HEK293 (cell line): ENCODE measurements at regions not wholly inside any gene's neighbourhood (a gene's known extent, or its start where the extent isn't known, plus 50 kb on each side); places are given as distances from the start of the nearest gene placed in this dataset.

Experiments used
- OSR2 ChIP-seq: fragments of 450-650 bp; formaldehyde crosslinking; IDR thresholded peaks from 2 replicates; pipeline ENCODE4 v1.5.1; 2016; ENCODE audit warnings: missing biosample characterization, missing genetic modification characterization
- ZBTB7A ChIP-seq: fragments of 450-650 bp; formaldehyde crosslinking; IDR thresholded peaks from 2 replicates; pipeline ENCODE4 v1.5.1; 2016; ENCODE audit warnings: low read depth, missing biosample characterization, missing genetic modification characterization
- ZNF221 ChIP-seq: fragments of 450-650 bp; formaldehyde crosslinking; IDR thresholded peaks from 2 replicates; pipeline ENCODE4 v1.5.1; 2017; ENCODE audit warnings: missing biosample characterization, missing genetic modification characterization, borderline replicate concordance
- ZNF341 ChIP-seq: fragments of 450-650 bp; formaldehyde crosslinking; IDR thresholded peaks from 2 replicates; pipeline ENCODE4; 2016; ENCODE audit warnings: low read depth, missing biosample characterization, missing genetic modification characterization
- ZNF423 ChIP-seq: fragments of 450-650 bp; formaldehyde crosslinking; IDR thresholded peaks from 2 replicates; pipeline ENCODE4 v1.5.1; 2016; ENCODE audit warnings: missing biosample characterization, missing genetic modification characterization
- ZNF658 ChIP-seq: fragments of 450-650 bp; formaldehyde crosslinking; IDR thresholded peaks from 2 replicates; pipeline ENCODE4; 2016; ENCODE audit warnings: missing biosample characterization, missing genetic modification characterization
- TF ChIP-seq, protein P1 (sequence below): fragments of 450-650 bp; formaldehyde crosslinking; IDR thresholded peaks from 2 replicates; pipeline ENCODE4 v1.5.0; 2017; ENCODE audit warnings: missing biosample characterization, missing genetic modification characterization, borderline replicate concordance
- TF ChIP-seq, protein P2 (sequence below): fragments of 450-650 bp; formaldehyde crosslinking; IDR thresholded peaks from 2 replicates; pipeline ENCODE4 v1.5.1; 2016; ENCODE audit warnings: missing biosample characterization, missing genetic modification characterization
- TF ChIP-seq, protein P3 (sequence below): fragments of 450-650 bp; formaldehyde crosslinking; IDR thresholded peaks from 2 replicates; pipeline ENCODE4 v1.5.1; 2016; ENCODE audit warnings: missing biosample characterization, missing genetic modification characterization
- TF ChIP-seq, protein P4 (sequence below): fragments of 450-650 bp; IDR thresholded peaks from 2 replicates; pipeline ENCODE4 v1.5.1; 2018; ENCODE audit warnings: missing biosample characterization, mild to moderate bottlenecking, missing genetic modification characterization
- TF ChIP-seq, protein P5 (sequence below): fragments of 450-650 bp; formaldehyde crosslinking; IDR thresholded peaks from 2 replicates; pipeline ENCODE4 v1.5.1; 2016; ENCODE audit warnings: missing biosample characterization, missing genetic modification characterization, low read depth
- TF ChIP-seq, protein P6 (sequence below): fragments of 450-650 bp; formaldehyde crosslinking; IDR thresholded peaks from 2 replicates; pipeline ENCODE4 v1.5.1; 2016; ENCODE audit warnings: missing biosample characterization, missing genetic modification characterization

DNA sequence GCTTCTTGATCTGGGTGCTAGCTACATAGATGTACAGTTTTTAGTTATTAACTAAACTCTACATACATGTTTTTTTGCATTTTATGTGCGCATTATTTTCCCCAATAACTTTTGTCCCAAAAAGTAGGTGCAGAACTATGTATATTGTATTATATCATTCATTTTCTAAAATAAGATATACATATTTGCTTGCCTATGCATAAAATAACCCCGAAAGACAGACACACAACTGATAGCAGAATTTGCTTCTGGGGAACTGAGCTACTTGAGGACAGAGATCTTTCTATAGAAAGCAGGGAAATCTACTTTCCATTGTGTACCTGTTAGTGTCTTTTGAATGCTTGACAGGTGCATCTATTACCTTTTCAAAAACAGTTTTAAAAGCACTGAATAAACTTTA lies 88.9 kb upstream of the SIX3 start:
- TF ChIP-seq, protein P1, sequence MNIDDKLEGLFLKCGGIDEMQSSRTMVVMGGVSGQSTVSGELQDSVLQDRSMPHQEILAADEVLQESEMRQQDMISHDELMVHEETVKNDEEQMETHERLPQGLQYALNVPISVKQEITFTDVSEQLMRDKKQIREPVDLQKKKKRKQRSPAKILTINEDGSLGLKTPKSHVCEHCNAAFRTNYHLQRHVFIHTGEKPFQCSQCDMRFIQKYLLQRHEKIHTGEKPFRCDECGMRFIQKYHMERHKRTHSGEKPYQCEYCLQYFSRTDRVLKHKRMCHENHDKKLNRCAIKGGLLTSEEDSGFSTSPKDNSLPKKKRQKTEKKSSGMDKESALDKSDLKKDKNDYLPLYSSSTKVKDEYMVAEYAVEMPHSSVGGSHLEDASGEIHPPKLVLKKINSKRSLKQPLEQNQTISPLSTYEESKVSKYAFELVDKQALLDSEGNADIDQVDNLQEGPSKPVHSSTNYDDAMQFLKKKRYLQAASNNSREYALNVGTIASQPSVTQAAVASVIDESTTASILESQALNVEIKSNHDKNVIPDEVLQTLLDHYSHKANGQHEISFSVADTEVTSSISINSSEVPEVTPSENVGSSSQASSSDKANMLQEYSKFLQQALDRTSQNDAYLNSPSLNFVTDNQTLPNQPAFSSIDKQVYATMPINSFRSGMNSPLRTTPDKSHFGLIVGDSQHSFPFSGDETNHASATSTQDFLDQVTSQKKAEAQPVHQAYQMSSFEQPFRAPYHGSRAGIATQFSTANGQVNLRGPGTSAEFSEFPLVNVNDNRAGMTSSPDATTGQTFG (tag by site-specific recombination): no peak
- TF ChIP-seq, protein P2, sequence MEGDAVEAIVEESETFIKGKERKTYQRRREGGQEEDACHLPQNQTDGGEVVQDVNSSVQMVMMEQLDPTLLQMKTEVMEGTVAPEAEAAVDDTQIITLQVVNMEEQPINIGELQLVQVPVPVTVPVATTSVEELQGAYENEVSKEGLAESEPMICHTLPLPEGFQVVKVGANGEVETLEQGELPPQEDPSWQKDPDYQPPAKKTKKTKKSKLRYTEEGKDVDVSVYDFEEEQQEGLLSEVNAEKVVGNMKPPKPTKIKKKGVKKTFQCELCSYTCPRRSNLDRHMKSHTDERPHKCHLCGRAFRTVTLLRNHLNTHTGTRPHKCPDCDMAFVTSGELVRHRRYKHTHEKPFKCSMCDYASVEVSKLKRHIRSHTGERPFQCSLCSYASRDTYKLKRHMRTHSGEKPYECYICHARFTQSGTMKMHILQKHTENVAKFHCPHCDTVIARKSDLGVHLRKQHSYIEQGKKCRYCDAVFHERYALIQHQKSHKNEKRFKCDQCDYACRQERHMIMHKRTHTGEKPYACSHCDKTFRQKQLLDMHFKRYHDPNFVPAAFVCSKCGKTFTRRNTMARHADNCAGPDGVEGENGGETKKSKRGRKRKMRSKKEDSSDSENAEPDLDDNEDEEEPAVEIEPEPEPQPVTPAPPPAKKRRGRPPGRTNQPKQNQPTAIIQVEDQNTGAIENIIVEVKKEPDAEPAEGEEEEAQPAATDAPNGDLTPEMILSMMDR (tag by site-specific recombination): no peak
- TF ChIP-seq ZBTB7A (tag by site-specific recombination) (no peak), ZNF423 (tag by site-specific recombination) (no peak), ZNF341 (tag by site-specific recombination) (no peak), OSR2 (tag by site-specific recombination) (no peak), ZNF658 (no peak), ZNF221 (no peak)
- TF ChIP-seq, protein P3, sequence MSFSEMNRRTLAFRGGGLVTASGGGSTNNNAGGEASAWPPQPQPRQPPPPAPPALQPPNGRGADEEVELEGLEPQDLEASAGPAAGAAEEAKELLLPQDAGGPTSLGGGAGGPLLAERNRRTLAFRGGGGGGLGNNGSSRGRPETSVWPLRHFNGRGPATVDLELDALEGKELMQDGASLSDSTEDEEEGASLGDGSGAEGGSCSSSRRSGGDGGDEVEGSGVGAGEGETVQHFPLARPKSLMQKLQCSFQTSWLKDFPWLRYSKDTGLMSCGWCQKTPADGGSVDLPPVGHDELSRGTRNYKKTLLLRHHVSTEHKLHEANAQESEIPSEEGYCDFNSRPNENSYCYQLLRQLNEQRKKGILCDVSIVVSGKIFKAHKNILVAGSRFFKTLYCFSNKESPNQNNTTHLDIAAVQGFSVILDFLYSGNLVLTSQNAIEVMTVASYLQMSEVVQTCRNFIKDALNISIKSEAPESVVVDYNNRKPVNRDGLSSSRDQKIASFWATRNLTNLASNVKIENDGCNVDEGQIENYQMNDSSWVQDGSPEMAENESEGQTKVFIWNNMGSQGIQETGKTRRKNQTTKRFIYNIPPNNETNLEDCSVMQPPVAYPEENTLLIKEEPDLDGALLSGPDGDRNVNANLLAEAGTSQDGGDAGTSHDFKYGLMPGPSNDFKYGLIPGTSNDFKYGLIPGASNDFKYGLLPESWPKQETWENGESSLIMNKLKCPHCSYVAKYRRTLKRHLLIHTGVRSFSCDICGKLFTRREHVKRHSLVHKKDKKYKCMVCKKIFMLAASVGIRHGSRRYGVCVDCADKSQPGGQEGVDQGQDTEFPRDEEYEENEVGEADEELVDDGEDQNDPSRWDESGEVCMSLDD (tag by site-specific recombination): no peak
- TF ChIP-seq, protein P4, sequence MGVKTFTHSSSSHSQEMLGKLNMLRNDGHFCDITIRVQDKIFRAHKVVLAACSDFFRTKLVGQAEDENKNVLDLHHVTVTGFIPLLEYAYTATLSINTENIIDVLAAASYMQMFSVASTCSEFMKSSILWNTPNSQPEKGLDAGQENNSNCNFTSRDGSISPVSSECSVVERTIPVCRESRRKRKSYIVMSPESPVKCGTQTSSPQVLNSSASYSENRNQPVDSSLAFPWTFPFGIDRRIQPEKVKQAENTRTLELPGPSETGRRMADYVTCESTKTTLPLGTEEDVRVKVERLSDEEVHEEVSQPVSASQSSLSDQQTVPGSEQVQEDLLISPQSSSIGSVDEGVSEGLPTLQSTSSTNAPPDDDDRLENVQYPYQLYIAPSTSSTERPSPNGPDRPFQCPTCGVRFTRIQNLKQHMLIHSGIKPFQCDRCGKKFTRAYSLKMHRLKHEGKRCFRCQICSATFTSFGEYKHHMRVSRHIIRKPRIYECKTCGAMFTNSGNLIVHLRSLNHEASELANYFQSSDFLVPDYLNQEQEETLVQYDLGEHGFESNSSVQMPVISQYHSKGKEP: no peak
- TF ChIP-seq, protein P5, sequence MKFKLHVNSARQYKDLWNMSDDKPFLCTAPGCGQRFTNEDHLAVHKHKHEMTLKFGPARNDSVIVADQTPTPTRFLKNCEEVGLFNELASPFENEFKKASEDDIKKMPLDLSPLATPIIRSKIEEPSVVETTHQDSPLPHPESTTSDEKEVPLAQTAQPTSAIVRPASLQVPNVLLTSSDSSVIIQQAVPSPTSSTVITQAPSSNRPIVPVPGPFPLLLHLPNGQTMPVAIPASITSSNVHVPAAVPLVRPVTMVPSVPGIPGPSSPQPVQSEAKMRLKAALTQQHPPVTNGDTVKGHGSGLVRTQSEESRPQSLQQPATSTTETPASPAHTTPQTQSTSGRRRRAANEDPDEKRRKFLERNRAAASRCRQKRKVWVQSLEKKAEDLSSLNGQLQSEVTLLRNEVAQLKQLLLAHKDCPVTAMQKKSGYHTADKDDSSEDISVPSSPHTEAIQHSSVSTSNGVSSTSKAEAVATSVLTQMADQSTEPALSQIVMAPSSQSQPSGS (tag by site-specific recombination): no peak
- TF ChIP-seq, protein P6, sequence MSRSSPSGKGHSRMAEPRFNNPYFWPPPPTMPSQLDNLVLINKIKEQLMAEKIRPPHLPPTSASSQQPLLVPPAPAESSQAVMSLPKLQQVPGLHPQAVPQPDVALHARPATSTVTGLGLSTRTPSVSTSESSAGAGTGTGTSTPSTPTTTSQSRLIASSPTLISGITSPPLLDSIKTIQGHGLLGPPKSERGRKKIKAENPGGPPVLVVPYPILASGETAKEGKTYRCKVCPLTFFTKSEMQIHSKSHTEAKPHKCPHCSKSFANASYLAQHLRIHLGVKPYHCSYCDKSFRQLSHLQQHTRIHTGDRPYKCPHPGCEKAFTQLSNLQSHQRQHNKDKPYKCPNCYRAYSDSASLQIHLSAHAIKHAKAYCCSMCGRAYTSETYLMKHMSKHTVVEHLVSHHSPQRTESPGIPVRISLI (tag by site-specific recombination): no peak
